GM18517 (cell line): ENCODE measurements at regions not wholly inside any gene's neighbourhood (a gene's known extent, or its start where the extent isn't known, plus 50 kb on each side); places are given as distances from the start of the nearest gene placed in this dataset.

Source experiments
- ATAC-seq: cut with Tn5 transposase; IDR thresholded peaks from one replicate; pipeline ENCODE4 v1.9.1; 2021; ENCODE audit warnings: mild to moderate bottlenecking, moderate library complexity; ENCODE audit not compliant: unreplicated experiment

DNA sequence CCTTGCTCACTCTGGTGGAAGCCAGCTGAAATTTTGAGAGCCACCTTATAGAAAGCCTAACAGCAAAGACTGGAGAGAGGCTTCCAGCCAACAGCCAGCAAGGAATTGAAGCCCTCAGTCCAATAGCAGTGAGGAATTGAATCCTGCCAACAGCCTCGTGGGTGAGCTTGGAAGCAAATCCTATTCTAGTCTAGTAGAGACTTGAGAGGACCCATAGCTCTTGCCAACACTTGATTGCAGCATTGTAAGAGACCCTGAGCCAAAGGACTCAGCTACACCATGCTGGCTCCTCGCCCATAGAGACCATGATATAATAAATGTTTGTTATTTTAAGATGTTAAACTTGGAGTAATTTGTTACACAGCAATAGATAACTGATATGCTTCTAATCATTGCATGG lies 403.0 kb upstream of the TNP1 start:
- ATAC-seq, result no peak

DNA sequence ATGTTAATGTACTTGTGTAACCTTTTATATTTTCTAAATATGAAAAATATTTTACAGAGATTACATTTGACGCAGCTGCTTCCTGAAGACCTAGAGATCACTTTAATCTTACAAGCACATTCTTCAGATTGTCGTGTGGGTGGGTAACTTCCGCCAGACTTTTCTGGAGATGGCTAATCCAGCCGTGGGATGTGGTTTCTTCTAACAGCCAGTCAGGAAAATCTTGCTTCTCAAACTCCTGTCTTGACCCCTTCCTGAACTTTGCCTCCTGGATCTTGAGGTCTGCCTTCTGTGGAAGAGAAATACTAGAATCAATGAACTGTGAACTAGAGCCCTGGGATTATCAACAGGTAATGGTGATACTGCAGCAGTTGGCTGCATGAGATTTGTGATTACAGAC lies 401.6 kb upstream of the TNP1 start:
- ATAC-seq, result no peak

DNA sequence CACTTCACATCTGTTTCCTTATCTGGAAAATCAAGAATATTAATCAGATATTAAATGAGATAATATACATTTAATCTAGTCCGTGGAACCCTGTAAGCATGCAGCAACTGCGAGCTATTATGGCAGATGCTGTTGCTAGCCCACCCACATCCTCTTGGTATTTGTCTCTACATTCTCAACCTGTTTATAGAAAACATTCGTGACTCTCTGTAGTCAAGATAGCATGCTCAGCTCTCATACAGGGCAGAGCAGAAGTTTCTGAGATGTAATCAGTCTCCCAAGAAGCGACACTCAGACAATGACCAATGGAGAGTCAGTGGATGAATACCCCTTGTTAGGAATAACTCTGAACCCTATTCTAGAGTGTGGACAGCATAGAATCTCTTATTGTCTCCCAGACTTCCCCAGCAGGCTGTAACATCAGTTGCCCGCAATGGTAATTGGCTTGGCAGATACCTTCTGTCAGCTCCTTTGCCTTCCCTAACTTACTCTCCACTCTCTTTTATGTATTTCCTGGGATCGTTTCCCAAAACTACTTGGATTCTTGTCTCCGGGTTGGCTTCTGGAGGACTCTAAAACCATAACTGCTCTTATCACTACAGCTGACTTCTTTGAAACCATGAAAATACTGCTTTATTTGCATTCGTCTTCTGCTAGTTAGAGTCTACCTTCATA lies 400.7 kb upstream of the TNP1 start:
- ATAC-seq, result no peak

DNA sequence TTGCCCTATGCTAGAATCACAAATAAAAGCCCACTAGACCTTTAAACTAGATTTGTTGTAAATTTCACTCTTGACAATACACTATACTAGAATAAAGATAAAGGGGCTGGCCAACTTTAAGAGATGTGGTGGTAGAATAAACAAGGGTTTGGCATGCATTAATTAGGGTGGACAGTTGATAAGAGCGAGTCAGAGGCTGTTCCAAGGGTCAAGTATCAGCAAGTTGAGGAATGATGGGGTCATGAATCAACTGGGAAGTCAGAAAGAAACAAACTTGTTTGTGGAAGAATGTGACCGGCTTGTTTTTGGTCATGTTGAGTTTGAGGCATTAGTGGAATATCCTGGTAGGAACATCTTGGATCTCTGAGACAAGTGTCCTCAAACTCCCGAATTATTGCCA lies 398.3 kb upstream of the TNP1 start:
- ATAC-seq, result no peak

DNA sequence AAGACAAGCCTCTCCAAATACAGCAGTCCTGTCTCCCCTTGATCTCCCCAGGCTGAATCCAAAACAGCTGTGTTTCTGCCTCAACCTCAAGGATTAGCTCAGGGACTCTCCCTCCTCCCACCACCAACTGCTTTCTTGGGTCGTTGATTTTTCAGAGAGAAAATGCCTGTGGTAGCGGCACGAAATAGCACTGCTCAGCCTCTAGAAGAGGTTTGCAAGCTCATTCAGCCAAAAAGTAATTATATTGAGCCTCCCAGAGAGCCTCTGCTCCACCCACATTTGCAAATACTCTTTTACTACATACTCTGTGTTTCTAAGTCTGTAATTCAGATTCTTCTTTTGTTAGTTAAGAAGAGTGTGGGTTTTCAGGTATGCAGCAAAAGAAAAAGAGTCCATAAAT lies 396.4 kb upstream of the TNP1 start:
- ATAC-seq, result no peak

DNA sequence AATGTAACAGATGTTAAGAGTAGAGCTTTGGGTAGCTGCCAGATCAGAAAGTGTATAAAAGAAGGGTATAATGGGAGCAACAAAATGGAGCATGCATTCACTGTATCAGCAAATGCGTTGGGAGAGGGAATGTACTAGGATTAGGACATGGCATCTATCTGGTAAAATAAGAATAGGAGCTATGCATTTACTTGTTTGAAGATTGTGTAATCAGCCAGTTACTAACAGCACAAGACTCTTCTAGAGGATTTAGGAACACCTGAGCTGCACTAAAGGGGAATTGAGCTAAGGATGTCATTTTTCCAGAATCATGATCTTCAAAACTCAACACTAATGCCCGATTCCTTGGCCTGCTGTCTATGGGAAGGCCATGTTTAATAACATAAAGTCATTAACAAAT lies 394.2 kb upstream of the TNP1 start:
- ATAC-seq, result no peak

DNA sequence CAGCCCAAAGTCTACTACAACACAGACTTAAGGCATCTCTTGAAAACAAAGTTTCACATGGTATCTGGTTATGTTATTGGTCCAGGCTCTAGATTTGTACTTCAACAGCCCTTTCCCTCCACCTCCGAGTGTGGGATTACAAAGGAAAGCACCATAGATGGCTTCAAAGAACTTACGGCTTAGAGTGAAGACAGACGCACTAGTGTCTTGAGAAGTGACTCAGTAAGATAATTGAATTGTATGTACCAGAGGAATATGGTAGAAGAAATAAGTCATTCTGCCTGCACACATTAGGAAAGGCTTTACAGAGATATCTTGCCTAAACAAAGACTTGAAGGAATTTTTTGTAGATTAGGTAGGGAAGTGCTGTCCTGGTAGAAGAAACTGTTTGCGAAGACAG lies 392.3 kb upstream of the TNP1 start:
- no peak for ATAC-seq

DNA sequence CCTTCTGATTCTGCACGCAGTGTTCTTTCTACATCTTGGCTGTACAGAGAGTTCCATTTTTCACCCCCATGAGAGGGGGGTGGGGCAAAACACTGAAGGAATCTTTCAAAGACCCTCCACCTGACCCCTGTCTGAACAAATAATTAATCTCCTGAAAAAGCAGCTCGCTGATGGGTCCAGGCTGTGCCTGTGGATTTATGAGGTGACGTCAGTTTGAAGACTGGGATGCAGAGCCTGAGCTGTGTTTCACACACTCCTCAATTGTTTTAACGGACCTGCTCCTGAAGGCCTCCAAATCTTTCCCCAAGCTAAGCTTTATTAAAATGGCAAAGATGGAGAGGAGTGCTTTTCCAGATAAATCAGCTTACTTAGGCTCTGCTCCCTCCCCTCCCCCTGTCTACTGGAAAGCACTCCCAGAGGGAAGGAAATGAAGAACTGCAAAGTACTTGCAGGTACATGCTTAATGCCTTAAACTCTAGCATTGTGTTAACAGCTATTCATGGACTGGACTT lies 390.2 kb upstream of the TNP1 start:
- no peak for ATAC-seq

DNA sequence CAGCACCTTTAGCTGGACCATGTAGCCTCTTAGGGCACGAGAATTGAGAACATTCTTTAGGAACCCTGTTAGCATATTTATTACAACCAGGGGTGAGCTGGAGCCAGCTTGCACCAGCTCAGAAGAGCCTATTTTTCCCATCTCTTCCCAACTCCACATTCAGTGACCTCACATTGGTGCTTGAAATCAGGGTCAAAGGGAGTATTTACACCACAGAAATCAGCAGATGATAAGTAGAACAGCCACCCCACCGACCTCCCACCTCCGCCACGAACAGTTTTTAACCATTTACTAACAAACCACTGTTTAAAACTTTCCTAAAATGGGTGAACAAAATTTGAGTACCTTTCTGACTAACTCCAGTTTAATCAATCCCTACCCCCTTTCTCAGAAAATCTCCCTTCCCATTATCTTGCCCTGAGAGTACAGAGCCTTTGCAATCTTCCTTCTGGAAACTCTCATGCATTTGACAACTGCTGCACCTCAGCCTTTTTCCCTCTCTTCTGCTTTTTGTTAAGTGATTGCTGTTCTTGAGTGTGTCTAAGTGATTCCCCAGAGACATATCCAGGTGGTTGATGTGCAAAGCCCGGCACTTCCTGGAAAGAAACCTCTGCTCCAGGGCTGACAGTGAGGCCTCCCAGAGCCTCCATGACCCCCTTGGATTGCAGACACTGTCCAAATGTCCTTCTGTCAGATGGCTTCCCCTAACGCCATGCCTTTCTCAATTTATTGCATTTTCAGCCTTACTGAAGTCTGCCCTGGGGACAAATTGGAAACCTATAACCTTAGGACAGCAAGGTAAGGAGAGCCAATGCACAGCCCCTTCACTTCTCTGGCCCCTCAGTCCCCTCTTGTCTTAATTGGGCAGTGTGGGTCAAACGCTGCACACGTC lies 389.5 kb upstream of the TNP1 start:
- no peak for ATAC-seq

DNA sequence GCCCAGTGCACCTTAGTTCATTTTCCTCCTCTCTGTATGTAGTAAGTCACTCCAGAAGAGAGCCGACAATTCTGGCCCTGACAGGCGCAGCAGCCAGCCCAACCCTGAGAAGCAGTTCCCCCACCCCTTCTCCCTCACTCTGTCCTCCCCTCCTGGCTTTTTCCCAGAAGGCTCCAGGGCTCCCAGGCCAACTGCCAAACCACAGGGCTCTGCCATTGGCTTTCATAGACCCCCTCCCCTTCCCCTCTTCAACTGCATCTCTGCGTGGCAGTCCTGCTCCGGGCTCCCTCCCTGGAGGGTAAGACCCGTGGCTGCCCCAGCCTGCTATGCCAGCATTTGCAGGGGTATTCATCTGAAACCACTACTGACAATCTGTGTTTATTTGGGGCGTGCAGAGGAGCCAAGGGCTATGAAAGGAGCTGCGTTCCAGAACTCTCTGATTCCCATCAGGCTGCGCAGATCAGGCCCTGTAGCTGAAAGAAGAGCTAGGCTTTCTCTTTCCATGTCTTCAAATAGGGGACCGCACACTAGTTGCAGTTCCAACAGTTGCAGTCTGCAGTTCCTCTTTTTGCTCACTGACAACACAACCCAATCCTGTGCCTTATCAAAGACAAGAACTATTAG lies 388.6 kb upstream of the TNP1 start:
- ATAC-seq, result peak; percentile 67

DNA sequence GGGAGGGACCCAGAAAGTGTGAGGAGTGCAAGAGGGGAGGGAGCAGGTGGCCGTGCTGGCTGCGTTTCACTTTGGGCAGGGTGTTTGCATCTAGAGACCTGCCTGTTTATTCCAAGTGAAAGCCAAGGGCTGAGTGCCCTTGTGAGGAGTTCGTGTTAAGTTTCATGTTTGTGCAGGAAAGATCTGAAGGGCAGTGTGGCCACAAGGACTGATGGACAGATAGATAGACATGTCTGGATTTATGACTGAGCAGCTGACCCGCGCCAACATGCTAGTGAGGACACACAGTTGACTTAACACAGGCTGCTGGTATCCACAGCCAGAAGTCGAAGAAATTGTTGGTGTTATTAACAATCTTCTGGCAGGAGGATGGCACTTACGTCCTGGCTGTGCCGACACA lies 387.6 kb upstream of the TNP1 start:
- ATAC-seq, result no peak

DNA sequence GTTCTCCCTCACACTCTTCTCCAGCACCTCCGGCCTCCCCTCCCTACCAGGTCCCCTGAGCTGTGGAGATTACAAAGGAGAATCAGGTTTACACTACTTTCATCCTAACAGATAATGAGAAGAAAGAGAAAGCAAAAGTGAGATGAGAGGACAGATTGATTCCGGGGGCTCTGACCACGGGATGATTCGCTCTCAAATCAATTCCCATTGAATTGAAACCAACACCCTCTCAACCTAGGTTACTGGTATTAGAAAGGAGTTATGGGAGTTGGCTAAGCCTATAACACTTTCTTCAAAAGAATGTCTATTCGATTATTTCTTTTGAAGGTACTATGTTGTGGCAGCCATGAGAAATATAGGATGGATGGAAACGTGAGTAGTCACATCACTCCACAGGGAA lies 386.2 kb upstream of the TNP1 start:
- ATAC-seq, result no peak

DNA sequence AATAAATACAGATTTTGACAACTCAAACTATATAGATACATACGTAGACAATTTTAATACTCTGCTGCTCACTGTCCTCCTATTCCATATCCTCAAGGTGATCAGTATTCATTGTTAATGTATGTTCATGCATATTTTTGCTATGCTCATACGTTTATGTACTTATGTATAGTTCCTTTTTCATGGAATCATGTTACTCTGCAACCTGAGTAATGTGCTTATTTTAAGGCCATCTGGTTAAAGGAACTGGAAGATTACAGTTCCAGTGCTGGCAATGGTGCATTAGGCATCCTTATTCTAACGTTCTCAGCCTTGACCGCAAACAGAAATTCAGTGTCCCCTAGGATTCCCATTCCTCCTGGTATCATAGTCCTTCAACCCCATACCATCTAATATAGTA lies 385.0 kb upstream of the TNP1 start:
- no peak for ATAC-seq

DNA sequence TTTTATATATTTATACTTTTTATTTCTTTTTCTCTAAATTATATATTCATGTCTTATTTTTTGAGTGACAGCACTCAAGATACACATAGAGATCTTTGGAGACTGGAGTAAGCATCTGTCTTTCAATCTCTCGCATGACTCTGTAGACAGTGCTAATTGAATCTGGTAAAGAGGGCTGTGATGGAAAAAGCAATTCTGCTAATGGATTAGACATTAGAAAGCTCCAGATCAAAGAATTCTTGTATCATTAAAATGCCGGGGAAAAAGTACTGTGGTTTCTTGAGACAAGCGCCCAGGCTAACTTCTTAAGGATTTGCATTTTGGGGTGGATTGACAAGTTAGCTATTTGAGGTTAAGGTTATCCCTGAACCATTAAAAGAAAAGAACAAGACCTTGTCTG lies 383.1 kb upstream of the TNP1 start:
- no peak for ATAC-seq

DNA sequence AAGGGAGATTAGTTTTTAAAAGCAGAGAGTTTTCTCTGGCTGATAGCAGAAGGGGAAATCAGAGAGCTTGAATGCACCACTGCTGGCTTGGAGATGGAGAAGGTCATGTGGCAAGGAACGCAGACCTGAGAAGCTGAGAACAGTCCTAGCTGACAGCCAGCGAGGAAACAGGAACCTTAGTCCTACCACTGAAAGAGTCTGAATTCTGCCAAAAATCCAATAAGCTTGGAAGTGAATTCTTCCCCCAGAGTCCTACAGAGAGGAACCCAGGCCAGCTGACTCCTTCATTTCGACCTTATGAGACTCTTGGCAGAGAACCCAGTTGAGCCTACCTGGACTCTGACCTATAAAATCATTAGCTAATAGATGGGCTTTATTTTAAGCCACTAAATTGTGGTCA lies 371.9 kb upstream of the TNP1 start:
- no peak for ATAC-seq

DNA sequence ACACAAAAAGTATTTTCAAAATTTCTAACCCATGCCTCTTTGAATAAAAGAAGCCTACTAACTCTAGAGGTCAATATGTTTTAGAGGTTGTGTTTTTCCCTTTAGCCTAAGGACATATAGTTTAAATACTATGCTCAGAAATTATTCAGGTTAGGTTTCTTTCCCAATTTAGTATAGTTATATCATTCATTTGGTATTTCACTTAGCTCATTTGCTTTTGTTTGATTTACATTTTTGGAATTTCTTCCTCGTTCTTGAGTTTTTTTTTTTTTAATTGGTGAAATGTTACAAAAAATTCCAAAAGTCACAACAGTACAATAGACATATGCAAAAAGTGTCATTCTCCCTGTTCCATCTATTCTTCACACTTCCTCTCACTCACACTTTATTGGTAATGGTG lies 371.3 kb upstream of the TNP1 start:
- no peak for ATAC-seq

DNA sequence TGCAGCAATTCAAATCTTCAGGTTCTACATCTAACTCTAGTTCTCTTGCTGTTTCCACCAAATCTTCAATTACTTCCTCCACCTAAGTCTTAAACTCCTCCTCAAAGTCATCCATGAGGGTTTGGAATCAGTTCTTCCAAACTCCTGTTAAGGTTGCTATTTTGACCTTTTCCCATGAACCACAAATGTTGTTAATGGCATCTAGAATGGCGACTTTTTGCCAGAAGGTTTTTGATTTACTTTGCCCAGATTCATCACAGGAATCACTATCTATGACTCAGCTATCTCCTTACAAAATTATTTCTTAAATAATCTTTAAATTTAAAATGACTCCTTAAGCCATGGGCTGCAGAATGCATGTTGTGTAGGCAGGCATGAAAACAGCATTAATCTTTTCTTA lies 368.9 kb upstream of the TNP1 start:
- ATAC-seq, result no peak

DNA sequence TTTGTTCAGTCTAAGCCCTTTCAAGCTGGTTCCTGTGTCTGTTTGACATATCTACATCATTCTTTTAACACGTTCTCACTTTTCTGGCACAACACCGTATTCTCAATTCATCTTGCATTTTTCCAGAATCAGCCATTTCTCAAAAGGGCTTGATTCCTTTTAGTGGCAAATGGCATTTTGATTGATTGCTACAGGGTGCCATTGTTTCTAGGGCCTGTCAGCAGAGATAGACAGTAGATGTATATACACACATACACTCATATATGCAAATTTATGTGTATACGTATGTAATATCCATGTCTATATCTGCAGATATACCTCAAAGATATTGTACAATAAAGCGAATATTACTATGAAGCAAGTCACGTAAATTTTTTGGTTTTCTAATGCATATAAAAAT lies 367.9 kb upstream of the TNP1 start:
- ATAC-seq, result no peak

DNA sequence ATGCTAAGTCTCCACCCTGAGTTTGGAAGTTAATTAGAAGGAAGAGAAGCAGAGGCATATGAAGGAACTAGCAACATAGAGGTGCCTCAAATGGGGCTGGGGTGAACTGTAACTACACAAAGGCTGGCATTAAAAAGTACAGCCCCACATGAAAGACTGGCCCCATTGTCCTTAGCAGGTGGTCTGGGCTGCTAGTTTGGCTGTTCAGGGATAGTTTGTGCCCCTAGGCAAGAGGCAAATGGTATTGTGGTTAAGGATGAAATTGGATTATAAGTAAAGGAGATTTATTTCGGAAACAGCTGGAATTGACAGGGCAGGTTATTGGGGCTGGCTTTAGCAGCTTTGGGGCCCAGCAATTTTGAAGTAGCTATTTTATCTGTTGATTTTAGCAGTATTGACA lies 365.7 kb upstream of the TNP1 start:
- no peak for ATAC-seq

DNA sequence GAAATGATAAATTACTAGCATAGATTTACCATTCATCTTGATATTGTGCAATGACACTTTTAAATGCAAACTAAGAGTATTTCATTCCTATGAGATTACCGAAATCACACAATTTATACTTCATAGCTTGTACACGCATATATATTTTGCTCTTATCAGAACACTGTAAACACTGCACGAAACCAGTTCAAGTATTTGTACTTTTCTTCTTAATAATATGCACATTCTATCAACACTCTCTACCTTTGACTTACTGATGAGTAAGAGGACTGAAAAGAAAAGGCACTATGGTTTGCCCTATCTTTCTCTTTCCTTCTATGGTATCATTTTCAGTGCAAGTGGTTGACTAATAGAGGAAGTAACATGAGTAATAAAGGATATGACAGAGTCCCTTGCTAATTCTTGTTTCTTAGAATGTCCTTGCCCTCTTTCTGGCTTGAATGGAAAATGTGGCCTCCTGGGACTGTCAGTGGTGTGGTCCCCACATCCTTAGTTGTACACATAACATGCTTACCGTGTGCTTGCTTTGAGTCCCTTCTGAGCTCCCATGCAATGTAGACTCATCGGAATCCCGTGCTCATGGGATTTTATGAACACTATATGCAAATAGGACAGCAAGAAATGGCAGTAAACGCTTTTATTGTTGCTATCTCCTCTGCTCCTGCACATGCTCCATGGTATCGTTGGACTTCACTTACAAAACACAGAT lies 363.5 kb upstream of the TNP1 start:
- ATAC-seq, result peak; percentile 93

DNA sequence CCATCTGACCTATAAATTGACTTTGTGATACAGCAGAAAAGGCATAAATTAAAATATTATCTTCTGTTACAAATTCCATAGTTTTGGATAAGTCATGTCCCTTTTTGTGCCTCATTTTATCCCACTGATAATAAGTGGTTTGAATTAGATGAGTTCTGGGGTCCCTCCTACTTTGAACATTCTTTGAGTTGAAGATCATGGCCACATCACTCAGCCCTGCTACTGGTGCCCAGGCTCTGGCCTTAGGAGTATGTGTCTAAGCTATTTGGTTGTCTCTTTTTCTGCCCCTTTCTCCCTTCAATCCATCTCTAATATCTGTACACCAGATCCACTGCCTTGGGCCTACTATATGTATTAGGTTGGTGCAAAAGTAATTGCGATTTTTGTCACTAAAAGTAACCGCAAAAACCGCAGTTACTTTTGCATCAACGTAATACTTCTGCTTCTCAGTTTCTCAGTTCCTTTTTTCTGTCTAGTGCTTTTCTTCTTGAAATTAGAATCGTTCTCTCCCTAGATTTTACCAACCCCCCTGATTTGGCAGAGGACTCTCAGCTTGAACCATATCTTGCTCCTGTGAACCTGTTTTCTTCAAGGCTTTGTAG lies 362.5 kb upstream of the TNP1 start:
- ATAC-seq, result peak; percentile 40
